ENCODE measurements at regions not wholly inside any gene's neighbourhood (a gene's known extent, or its start where the extent isn't known, plus 50 kb on each side); places are given as distances from the start of the nearest gene placed in this dataset.

GRCh38 chr7:106335814-106336213 lies 51.0 kb upstream of the NAMPT start:
- no peak for TF ChIP-seq CTCF (optimal IDR thresholded peaks at IDR 0.05 in 1 of 3, IDR thresholded peaks at IDR 0.05 in 1 of 3, conservative IDR thresholded peaks at IDR 0.05 in 1 of 3; ENCODE audit: extremely low read depth in 1 of 3, insufficient read depth in 2 of 3, low read length in 3 of 3)
- TF ChIP-seq EZH2 (IDR thresholded peaks at IDR 0.05; ENCODE audit: low read length) = no peak
